OCI-LY3 (cell line): ENCODE measurements at regions not wholly inside any gene's neighbourhood (a gene's known extent, or its start where the extent isn't known, plus 50 kb on each side); places are given as distances from the start of the nearest gene placed in this dataset.

Source experiments
- CTCF ChIP-seq: fragments of 200-600, 300-600 bp; sonication (generic); IDR thresholded peaks from 2 replicates; pipeline ENCODE4 v1.5.1; 2014; ENCODE audit warnings: antibody characterized with exemption, low read length, low read depth
- EZH2phosphoT487 ChIP-seq: fragments of 200-600 bp; shearing (Covaris generic); IDR thresholded peaks from 2 replicates; pipeline ENCODE4 v1.6.1; 2018; ENCODE audit warnings: antibody characterized with exemption, mixed run types, low read depth

- TF ChIP-seq CTCF (no peak), EZH2phosphoT487 (no peak)
Measured at GRCh38 chr13:107999751-108000150, 215.6 kb downstream of the LIG4 start.
